HCT116 (cell line): ENCODE measurements at regions not wholly inside any gene's neighbourhood (a gene's known extent, or its start where the extent isn't known, plus 50 kb on each side); places are given as distances from the start of the nearest gene placed in this dataset.

Experiments
- CTCF ChIP-seq, 3 experiments: fragments of 200-600 bp in 1 of 3; sonication (generic) in 1 of 3; IDR thresholded peaks in 2 of 3; conservative IDR thresholded peaks in 1 of 3; 2 replicates each; pipeline ENCODE4 v1.5.1; 2012 to 2017; ENCODE audit warnings: low read depth in 2 of 3, low read length in 2 of 3, antibody characterized with exemption in 1 of 3, borderline replicate concordance in 1 of 3, control low read depth in 1 of 3, mild to moderate bottlenecking in 1 of 3, mixed read lengths in 1 of 3, mixed run types in 1 of 3, moderate library complexity in 1 of 3; ENCODE audit not compliant: insufficient read depth in 1 of 3
- TCF7L2 ChIP-seq: IDR thresholded peaks from 2 replicates; pipeline ENCODE4 v1.7.0; 2011; ENCODE audit warnings: borderline replicate concordance, inconsistent platforms; ENCODE audit not compliant: insufficient read depth, insufficient read length; ENCODE audit errors: extremely low read depth

- TF ChIP-seq CTCF (IDR thresholded peaks at IDR 0.05 in 2 of 3, conservative IDR thresholded peaks at IDR 0.05 in 1 of 3; ENCODE audit: borderline replicate concordance in 1 of 3, insufficient read depth in 1 of 3, low read depth in 2 of 3, low read length in 2 of 3) = no peak
- TF ChIP-seq TCF7L2 = no peak
These were observed 740.9 kb upstream of the CRIM1 start for GRCh38 chr2:35614640-35615039.
